ENCODE measurements at regions not wholly inside any gene's neighbourhood (a gene's known extent, or its start where the extent isn't known, plus 50 kb on each side); places are given as distances from the start of the nearest gene placed in this dataset.

DNA sequence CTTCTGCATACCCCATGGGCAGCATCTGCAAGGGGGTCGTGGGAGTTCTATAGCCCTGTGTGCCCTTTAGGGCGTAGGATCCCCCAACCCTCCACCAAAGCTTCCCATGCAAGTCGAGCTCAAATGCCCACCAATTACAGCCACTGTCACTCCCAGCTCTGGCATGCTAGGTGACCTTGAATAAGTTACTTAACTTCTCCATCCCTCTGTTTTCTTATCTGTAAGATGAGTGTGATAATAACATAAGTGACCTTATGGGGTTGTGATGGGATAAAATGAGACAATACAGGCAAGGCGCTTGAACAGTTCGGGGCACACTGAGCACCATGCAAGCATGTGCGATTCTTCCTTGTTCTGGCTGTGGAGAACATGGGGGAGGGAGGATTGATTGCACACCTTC is 74.8 kb upstream of the POMGNT2 start:
- no peak for DNase-seq (ENCODE audit: low read depth in 2 of 2)

DNA sequence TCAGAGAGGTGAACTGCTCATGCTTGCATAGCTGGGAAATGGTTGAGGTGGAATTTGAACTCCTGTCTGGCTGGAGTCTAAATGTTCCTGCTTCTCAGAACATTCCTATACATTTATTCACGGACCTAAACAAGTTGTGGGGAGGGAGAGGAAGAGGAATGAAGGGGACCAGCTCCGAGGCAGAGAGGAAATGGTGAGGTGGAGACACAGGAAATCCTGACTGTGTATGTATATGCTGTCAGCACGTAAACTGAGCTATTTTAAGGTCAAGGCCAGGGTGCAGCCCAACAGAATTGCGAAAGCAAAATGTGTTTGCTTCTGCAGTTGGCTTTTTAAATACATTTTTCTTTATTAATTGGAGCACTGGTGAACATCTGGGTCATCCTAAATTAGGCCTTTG is 74.1 kb upstream of the POMGNT2 start:
- peak; percentile 83 to 84 for DNase-seq (ENCODE audit: low read depth in 2 of 2)

DNA sequence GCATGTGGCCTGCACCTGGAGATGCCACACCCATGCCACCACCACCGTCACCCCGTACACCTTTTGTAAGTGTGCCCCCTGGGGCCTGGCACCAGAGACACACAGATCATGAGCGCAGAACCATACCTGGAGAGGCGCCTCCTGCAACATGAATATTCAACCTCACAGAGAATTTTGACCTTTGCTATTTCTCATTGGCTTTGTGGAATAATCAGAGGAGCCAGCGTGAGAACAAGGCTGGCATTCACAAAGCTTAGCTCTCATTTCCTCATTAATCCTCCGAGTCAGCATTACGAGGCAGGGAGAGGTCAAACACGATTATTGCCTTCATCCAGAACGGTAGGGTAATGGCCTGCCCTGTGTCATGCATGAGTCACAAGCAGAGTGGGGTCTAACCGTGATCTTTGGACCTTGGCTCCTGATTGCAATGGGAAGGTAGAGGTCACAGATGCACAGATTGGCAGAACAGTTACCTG is 73.0 kb upstream of the POMGNT2 start:
- DNase-seq (ENCODE audit: low read depth in 2 of 2) = no peak

DNA sequence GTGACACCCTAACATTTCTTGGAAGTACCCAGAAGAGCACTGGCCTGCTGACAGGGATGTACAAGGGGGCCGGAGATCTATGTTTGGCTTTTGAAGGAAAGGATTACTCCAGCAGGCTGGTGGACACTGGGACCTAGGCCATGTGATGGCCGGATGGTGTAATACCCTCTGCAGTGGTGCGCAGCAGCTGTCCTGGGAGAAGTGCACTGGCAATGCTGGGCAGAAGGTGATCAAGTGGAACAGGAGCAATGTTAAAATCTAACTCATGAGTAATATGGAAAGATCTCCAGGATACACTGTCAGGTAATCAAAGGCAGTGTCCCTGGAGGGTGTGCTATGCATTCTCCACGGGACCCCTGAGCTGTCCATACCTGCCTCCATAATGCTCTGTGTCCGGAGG is 71.2 kb upstream of the POMGNT2 start:
- DNase-seq (ENCODE audit: low read depth in 2 of 2) = no peak

DNA sequence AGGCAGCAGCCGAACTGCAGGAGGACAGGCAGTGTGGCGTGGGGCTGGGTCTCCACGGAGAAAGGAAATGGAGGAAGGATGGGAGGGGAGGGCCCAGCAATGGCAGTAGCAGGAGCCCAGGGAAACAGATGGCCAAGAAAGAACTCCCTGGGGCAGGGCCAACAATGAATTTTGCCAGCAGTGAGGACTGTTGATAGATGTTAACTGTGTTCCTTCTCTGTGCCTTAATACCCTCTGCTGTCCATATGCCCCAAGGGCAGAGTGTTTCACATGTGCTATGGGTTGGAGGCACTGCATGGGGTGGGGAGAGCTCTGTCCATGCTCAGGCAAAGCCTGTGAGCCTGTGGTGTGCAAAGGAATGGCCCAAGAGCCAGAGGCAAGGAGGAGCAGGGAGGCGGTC is 70.8 kb upstream of the POMGNT2 start:
- no peak for DNase-seq (ENCODE audit: low read depth in 2 of 2)

DNA sequence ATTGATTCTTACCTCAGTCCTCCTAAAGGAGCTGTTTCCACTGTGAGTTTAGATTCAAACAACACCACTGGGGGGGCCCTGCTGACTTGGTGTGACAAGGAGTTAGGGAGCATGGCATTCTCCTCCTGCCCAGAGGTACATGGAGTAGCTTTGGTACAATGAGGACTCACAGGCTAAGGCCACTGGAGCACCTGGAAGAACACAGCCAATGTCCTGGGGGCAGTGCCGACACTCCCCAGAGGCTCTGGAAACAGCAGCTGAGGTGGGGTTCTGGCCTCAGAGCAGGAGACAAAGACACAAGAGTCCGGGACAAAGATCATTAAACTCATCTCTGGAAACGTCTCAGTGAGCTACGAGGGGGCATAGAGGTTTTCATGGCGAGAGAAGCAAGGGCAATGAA is 69.7 kb upstream of the POMGNT2 start:
- no peak for DNase-seq (ENCODE audit: low read depth in 2 of 2)

DNA sequence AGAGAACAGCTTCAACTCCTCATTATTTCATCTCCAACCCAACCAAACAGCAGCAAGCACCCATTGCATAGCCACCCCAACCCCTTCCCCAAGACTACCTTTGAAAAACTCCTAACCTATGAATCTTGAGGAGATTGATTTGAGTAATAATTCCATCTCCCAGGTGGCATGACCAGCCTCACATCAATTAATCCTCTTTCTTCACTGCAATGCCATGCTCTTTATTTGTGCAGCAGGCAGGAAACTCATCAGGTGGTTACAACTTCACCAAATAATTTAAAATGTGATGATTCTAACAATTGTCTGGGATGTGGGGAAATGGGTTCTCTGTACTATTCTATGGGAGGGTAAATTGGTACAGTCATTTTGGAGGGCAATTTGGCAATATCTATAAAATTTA is 68.1 kb upstream of the POMGNT2 start:
- no peak for DNase-seq (ENCODE audit: low read depth in 2 of 2)

DNA sequence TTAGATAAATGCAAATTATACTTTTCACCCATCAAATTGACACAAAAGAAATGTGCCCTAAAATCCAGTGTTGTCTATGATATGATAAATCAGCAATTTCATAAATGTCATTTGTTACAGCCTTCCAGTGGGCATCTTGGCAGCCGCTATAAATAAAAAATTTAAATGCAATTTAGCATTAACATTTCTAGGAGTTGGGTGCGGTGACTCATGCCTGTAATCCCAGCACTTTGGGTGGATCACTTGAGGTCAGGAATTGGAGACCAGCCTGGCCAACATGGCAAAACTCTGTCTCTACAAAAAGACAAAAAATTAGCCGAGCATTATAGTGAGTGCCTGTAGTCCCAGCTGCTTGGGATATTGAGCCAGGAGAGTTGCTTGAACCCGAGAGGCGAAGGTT is 65.9 kb upstream of the POMGNT2 start:
- DNase-seq (ENCODE audit: low read depth in 2 of 2) = no peak

DNA sequence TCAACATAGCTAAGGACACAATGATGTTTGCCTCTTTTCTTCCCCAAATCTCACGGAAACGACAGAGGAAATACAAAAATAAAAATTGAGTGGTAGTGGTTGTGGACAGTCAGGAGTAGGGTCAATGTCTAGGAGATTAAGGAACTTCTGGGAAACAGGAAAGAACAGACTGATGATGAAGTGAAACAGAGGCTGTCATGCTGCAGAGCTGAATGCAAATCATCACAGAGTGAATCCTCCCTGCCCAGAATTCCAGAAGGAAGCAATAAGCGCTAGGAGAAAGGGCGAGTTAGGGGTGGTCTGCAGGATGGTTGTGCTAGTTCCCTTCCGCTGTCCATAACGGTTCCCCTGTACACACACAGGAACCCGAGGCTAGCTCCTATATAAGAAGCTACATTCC is 64.7 kb upstream of the POMGNT2 start:
- DNase-seq (ENCODE audit: low read depth in 2 of 2) = no peak

DNA sequence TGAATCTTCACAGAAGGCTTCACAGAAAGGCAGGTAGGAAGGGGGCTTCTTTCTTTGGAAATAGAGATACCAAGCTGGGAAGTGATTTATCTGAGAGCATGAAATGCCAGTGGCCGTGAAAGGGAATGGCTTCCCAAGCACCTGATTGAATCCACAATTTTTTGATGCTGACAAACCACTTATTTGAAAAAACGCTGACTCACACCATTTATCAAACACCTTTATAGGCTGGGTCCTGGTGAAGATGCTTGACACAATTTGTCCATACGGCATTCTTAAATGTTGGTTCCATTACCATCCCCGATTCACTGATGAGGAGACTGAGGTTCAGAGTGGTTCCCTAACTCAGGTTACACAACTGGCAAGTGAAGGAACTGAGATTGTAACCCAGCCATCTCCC is 64.1 kb upstream of the POMGNT2 start:
- no peak for DNase-seq (ENCODE audit: low read depth in 2 of 2)

DNA sequence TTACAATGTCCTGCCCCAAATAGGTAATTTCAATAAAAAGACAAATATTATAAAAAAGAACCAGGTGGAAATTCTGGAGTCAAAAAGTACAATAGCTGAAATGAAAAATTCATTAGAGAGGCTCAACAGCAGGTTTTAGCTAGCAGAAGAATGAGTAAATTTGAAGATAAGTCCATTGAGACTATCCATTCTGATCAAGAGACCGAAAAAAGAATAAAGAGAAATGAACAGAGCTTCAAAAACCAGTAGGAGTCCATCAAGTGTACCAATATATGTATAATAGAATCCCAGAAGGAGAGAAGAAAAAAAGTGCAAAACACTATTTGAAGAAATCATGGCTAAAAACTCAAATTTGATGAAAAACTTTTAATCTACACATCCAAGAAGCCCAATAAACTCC is 60.5 kb upstream of the POMGNT2 start:
- no peak for DNase-seq (ENCODE audit: low read depth in 2 of 2)

DNA sequence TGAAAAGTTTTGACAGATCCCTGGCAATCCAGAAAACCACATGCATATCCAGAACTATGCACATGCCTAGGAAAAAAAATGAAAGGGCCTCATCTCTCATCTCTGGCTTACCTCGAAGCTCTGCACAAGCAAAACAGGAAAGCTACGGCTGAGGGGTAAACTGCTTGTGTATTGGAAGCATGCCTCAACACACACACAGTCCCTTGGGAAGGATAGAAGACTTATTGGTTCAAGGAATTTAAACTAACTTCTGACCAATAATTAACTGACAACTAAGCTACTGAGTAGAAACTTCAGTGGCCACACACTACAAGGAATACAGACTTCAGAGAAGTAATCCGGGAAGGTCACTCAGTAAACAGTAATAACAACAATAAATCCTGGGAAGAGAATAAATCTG is 59.9 kb upstream of the POMGNT2 start:
- no peak for DNase-seq (ENCODE audit: low read depth in 2 of 2)

DNA sequence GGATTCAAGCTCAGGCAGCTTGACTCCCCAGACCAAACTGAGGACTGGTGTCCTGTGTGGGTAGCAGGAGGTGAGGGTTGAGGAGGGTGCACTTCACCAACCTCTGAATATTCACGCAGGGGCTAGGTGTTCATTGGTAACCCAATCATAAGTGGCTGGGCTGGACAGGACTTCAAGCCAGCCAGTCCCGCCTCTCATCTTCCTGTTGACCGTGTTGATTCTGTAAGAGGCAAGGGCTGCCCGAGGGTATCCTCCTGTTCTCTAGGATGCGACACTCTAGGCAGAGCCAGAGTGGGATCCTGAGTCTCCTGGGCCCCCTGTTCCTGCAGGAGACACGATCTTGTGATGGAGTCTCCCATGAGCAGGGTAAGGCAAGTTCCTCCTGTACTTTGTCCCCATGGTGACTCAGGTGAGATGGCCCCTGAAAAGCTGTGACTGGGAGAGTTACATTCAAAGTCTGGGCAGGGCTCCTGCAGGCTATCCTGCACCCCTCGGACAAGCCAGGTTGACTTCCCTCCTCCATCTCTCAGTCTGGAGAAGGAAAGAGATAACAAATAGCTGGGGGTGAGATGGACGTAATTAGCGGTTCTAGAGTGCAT is 58.1 kb upstream of the POMGNT2 start:
- DNase-seq (ENCODE audit: low read depth in 2 of 2) = no peak

DNA sequence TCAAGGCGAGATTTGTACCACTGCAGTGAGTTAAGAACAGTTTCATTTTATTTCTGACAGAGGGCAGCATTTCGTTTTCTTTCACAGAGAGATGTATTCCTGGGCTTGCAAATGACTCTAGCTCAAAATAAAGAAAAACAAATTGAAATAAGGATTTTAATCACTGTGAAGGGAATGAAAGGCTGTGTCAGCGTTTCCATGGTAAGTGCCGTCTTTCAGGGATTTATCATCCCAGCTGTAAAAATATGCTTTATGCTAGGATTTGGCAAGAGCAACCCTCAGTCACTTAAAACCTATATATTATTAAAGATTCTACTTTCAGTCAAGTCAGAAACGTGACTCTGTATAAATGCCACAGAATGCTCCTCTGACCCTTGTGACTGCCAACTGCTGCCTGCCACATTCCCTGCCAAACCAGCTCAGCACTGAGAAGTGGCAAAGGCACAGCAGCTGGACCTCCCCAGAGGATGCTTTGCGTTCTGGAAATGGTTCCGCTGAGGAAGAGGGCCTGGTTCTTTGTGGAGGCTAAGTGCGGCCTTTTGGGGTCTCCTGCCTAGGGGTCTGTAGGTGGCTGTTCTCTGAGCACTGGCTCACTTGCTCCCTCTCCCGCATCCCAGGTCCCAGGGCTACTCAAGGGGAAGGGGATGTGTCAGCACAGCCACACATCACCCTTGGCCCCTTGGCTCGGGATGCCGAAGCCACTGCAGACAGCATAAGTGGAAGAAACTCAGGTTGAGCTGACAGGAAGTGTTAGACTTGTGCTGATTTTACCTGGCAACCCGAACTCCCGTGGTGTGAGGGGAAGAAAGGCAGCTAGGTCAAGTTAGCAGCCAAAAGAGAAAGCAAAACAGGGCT is 56.6 kb upstream of the POMGNT2 start:
- peak in 1 of 2 experiments; percentile 30 for DNase-seq (ENCODE audit: low read depth in 2 of 2)

DNA sequence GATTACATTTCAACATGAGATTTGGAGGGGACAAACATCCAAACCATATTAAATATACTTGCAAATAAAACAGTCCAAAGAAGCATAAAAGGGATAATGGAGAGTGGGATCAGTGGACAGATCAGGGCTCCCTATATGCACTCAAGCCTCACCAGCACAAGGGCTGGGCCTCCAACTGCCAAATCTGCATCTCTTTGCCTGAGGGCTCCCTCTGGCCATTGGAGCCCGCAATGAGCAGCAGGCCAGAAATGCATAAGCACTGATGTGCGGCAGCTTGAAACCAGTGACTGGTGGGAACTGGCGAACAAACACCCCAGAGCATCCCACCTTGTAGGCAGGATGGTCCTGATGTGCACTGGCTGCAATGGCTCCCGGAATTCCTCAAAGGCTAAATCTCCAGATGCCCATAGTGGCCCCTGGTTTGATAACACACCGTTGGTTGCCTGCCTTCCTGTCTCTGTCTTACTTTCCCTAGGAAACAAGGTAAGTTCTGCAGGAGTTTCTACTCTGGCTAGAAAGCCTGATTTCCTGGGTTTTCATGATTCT is 55.9 kb upstream of the POMGNT2 start:
- DNase-seq (ENCODE audit: low read depth in 2 of 2) = no peak

DNA sequence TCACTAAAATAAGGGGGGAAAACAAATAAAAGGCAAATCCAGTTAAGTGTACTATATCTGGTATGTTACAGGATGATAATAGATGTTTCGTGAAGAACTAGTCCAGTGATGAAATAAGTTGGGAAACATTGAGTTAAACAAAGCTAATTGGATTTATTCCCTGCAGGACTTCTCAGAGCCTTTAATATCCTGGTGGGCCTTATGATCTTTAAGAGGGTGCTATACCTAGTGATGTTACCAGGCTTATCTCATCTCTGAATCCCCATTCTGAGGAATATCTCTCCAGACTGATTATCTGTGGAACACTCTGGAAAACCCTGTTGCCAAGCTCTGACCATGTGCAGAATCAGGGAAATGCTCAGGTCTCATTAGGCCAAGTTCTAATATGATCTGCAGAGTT is 54.8 kb upstream of the POMGNT2 start:
- no peak for DNase-seq (ENCODE audit: low read depth in 2 of 2)

DNA sequence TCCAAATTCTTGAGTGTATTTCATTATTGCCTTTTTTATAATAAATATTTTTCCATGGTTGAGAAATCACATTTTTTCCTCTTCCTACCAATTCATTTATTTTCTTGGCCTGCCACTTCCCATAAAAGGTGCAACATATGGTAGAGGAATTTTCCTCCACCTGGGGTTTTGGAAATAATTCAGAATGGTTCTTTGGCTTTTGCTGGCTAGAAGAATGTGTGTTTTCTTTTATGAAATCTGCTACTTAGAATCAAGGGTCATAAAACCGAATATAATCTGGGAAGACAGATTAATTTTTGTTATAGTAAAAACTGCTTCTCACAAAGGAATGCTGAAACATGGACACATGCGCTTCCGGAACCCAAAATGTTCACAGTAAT is 54.0 kb upstream of the POMGNT2 start:
- DNase-seq (ENCODE audit: low read depth in 2 of 2) = no peak

DNA sequence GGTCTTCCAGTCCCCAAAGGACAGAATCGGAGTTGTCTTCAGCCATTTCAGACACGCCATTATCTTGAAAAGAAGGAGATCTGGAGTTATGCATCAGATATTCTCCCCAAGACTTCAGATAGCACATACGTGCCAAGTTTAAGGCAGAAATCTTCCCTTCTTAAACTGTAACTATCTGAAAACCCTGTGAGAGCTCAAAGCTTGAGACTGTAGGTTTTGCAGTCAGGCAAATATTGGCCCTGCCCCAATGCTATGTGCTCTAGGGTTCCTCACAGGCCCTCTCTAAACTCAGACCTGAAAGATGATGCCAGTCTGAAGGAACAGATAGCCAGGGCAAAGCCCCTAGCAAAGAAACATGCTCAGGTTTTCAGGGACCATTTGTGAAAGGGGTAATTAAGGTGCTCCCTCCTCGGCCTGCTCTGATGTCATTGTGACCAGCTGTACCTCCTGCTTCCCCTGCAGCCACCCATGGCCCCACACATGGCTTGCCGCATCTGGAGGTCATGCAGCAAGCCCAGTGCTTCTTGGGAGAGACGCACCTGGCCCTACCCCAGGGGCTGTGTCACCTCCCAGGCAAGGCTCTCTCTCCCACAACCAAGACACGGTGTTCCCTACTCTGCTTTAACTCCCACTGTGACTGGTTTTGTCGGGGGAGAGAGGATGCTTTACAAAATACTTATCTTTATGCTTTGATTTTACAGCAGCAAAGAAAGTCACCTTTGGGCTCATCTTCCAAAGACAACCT is 53.4 kb upstream of the POMGNT2 start:
- no peak for DNase-seq (ENCODE audit: low read depth in 2 of 2)

DNA sequence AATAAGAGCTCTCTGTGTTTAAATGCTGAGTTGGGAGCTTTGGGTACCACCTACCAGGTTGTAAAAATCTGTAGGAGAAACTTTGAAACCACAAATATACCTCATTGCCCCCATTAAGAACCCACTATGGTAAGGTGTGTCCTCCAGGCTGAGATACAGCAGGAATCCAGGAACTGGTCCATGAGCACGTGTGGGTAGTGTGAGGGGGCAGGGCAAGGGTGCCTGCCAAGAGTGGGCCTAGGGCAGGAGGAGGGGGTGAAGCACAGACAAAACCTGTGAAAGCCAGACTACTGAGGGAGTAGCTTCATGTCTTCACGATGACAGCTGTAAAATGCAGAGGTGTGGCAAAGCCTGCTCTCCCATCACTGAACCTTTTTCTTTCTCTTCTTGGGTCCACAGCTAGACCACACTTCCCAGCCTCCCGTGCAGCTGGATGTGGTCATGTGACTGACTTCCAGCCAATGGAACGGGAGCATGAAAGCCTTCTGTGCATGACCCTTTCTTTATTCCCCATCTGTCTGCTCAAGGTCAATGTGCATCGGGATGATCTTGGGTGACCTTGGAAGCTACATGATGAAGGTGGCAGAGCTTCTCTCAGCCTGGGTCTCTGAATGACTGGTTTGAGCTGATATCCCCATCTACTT is 51.1 kb upstream of the POMGNT2 start:
- DNase-seq (ENCODE audit: low read depth in 2 of 2) = no peak

DNA sequence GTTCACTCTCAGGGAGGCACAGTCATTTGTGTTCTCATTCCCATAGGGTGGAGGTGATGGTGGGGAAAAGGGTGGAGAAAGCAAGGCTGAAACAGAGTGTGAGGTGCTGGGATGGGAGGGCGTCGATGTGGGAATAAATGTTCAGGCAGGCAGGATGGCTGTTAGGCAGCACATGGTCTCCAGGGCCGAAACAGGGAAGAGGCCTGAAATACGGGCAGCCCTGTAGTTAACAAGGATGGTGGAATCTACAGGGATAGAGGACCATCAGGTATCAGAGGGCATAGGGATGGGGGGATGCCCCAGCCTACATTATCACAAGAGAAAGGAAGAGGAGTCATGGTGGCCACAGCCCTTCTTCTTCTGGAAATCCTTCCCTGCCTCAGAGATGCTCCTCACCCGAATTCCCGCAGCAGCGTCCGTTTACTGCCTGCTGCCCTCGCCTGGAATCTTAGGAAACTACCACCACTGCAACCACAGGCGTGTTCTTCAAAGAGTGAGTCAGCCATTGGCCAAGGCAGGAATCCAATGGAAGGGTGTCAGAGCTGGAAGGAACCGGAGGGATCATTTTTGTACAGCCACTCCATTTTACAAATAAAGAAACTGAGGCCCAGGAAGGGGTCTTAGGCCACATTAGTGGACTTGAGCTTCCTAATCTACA is 49.7 kb upstream of the POMGNT2 start:
- peak; percentile 59 to 65 for DNase-seq (ENCODE audit: low read depth in 2 of 2)
